GM23338 (cell line): ENCODE measurements at regions not wholly inside any gene's neighbourhood (a gene's known extent, or its start where the extent isn't known, plus 50 kb on each side); places are given as distances from the start of the nearest gene placed in this dataset.

Experiments used
- ATAC-seq: fragments of 200-7000 bp; cut with Tn5 transposase; 3 replicates; pipeline ENCODE4 v1.9.1; 2020
- DNase-seq: peaks from one replicate; pipeline ENCODE4 v3.0.0-alpha.2; 2015; ENCODE audit warnings: low spot score
- H2AFZ ChIP-seq: fragments of 200-600 bp; sonication (generic); 2 replicates; pipeline ENCODE4 v1.8.0; 2016; ENCODE audit warnings: antibody characterized with exemption, mild to moderate bottlenecking, moderate library complexity
- H3F3A ChIP-seq: fragments of 200-600 bp; sonication (generic); replicated peaks from 2 replicates; pipeline ENCODE4 v1.8.0; 2017; ENCODE audit warnings: antibody characterized with exemption, mixed run types, low read depth
- H3K27ac ChIP-seq: fragments of 200-600 bp; sonication (generic); 2 replicates; pipeline ENCODE4 v1.6.1; 2016; ENCODE audit warnings: low read depth
- H3K27me3 ChIP-seq: fragments of 200-600 bp; sonication (generic); 2 replicates; pipeline ENCODE4 v1.8.0; 2016; ENCODE audit warnings: mild to moderate bottlenecking, mixed run types, moderate library complexity; ENCODE audit not compliant: insufficient read depth
- H3K36me3 ChIP-seq: fragments of 200-600 bp; sonication (generic); 2 replicates; pipeline ENCODE4 v1.8.0; 2016; ENCODE audit warnings: mild to moderate bottlenecking; ENCODE audit not compliant: insufficient read depth
- H3K4me1 ChIP-seq: fragments of 200-600 bp; sonication (generic); 2 replicates; pipeline ENCODE4 v1.8.0; 2016; ENCODE audit warnings: mild to moderate bottlenecking, moderate library complexity; ENCODE audit not compliant: insufficient read depth
- H3K4me2 ChIP-seq: fragments of 200-600 bp; sonication (generic); 2 replicates; pipeline ENCODE4 v1.7.1; 2017; ENCODE audit warnings: mixed run types
- H3K4me3 ChIP-seq: fragments of 200-600 bp; sonication (generic); 2 replicates; pipeline ENCODE4 v1.6.1; 2016; ENCODE audit warnings: mixed run types
- H3K79me2 ChIP-seq: fragments of 200-600 bp; sonication (generic); replicated peaks from 2 replicates; pipeline ENCODE4 v1.8.0; 2017; ENCODE audit warnings: mild to moderate bottlenecking; ENCODE audit not compliant: insufficient read depth
- H3K9me2 ChIP-seq: fragments of 200-600 bp; sonication (generic); 2 replicates; pipeline ENCODE4 v1.8.0; 2017; ENCODE audit not compliant: insufficient read depth
- H4K20me1 ChIP-seq: fragments of 200-600 bp; sonication (generic); replicated peaks from 2 replicates; pipeline ENCODE4 v1.8.0; 2017; ENCODE audit warnings: mild to moderate bottlenecking; ENCODE audit not compliant: insufficient read depth
- H3K27ac Mint-ChIP-seq: 2 replicates; pipeline ENCODE4 v1.8.0; 2020; ENCODE audit warnings: inconsistent platforms, mild to moderate bottlenecking, moderate library complexity, mixed read lengths
- H3K27me3 Mint-ChIP-seq: 3 replicates; pipeline ENCODE4 v1.8.0; 2022; ENCODE audit warnings: low read depth, mild to moderate bottlenecking, moderate library complexity, mixed read lengths, inconsistent platforms; ENCODE audit not compliant: insufficient read depth, poor library complexity
- H3K36me3 Mint-ChIP-seq: 3 replicates; pipeline ENCODE4 v1.8.0; 2021; ENCODE audit warnings: low read depth, mild to moderate bottlenecking, inconsistent platforms, moderate library complexity, mixed read lengths
- H3K4me1 Mint-ChIP-seq: 3 replicates; pipeline ENCODE4 v1.8.0; 2020; ENCODE audit warnings: mild to moderate bottlenecking, inconsistent platforms, mixed read lengths
- H3K4me3 Mint-ChIP-seq: 3 replicates; pipeline ENCODE4 v1.8.0; 2021; ENCODE audit warnings: moderate library complexity, mild to moderate bottlenecking, inconsistent platforms, mixed read lengths
- H3K9me3 Mint-ChIP-seq: 3 replicates; pipeline ENCODE4 v1.8.0; 2020; ENCODE audit warnings: moderate library complexity, mild to moderate bottlenecking, inconsistent platforms, mixed read lengths
- CREB1 ChIP-seq: fragments of 250-450 bp; sonication (Bioruptor Pico); IDR thresholded peaks from 2 replicates; pipeline ENCODE4 v1.5.0; 2020; ENCODE audit warnings: low read depth, mild to moderate bottlenecking, moderate library complexity
- CTCF ChIP-seq, 2 experiments: fragments of 200-600 bp in 1 of 2; sonication (generic) in 1 of 2; conservative IDR thresholded peaks; 2 replicates each; pipeline versions ENCODE4 v1.5.1 to v1.6.1; 2016 to 2017; ENCODE audit warnings: antibody characterized with exemption in 2 of 2, low read depth in 2 of 2, mild to moderate bottlenecking in 2 of 2, moderate library complexity in 1 of 2
- ETS1 ChIP-seq: IDR thresholded peaks from 2 replicates; pipeline ENCODE4 v1.6.1; 2016; ENCODE audit warnings: antibody characterized with exemption
- EZH2 ChIP-seq: fragments of 200-600 bp; sonication (generic); IDR thresholded peaks from one replicate; pipeline ENCODE4 v1.8.0; 2017; ENCODE audit warnings: antibody characterized with exemption, mild to moderate bottlenecking, low read depth; ENCODE audit not compliant: unreplicated experiment
- EZH2phosphoT487 ChIP-seq: fragments of 200-600 bp; sonication (generic); IDR thresholded peaks from one replicate; pipeline ENCODE4 v1.8.1; 2018; ENCODE audit warnings: antibody characterized with exemption; ENCODE audit not compliant: unreplicated experiment
- JUNB ChIP-seq: IDR thresholded peaks from one replicate; pipeline ENCODE4 v1.6.1; 2016; ENCODE audit warnings: antibody characterized with exemption; ENCODE audit not compliant: unreplicated experiment
- NANOG ChIP-seq: IDR thresholded peaks from 2 replicates; pipeline ENCODE4 v1.6.1; 2016; ENCODE audit warnings: antibody characterized with exemption, borderline replicate concordance
- POLR2AphosphoS5 ChIP-seq: IDR thresholded peaks from 2 replicates; pipeline ENCODE4 v1.6.1; 2016; ENCODE audit warnings: antibody characterized with exemption, low read depth
- REST ChIP-seq: IDR thresholded peaks from one replicate; pipeline ENCODE4 v1.6.1; 2018; ENCODE audit warnings: antibody characterized with exemption; ENCODE audit not compliant: unreplicated experiment
- STAT1 ChIP-seq: IDR thresholded peaks from one replicate; pipeline ENCODE4 v1.6.1; 2016; ENCODE audit warnings: antibody characterized with exemption; ENCODE audit not compliant: unreplicated experiment
- ZNF114 ChIP-seq: fragments of 250-450 bp; sonication (Bioruptor Pico); IDR thresholded peaks from 2 replicates; pipeline ENCODE4 v1.5.0; 2020; ENCODE audit warnings: mild to moderate bottlenecking, moderate library complexity
- ZNF331 ChIP-seq: fragments of 250-450 bp; sonication (Bioruptor Pico); IDR thresholded peaks from 2 replicates; pipeline ENCODE4 v1.5.0; 2020; ENCODE audit warnings: low read depth, mild to moderate bottlenecking, moderate library complexity

- Histone ChIP-seq H3K36me3 (no peaks in the 10 kb centered on the region), H3K27ac (no peak overlapping the region), H3K4me3 (no peak overlapping the region), H3K27me3 (no peaks in the 10 kb centered on the region), H3K79me2 (no peaks in the 10 kb centered on the region), H4K20me1 (no peaks in the 10 kb centered on the region), H3K9me2 (no peaks in the 10 kb centered on the region), H3K4me1 (no peaks in the 10 kb centered on the region), H3F3A (no peaks in the 10 kb centered on the region), H2AFZ (no peak overlapping the region), H3K4me2 (no peak overlapping the region)
- peaks cover 2% of the 10 kb centered on the region for H3K27me3 Mint-ChIP-seq
- TF ChIP-seq CTCF (conservative IDR thresholded peaks at IDR 0.05; ENCODE audit: low read depth in 2 of 2): no peak
- no peak for DNase-seq
- no peak overlapping the region for H3K27ac Mint-ChIP-seq
- H3K4me3 Mint-ChIP-seq: no peak overlapping the region
- no peaks in the 10 kb centered on the region; the same call in 2 of the 3 replicates for H3K9me3 Mint-ChIP-seq
- H3K36me3 Mint-ChIP-seq: no peaks in the 10 kb centered on the region
- peaks cover 6% of the 10 kb centered on the region; the same call in 2 of the 3 replicates for H3K4me1 Mint-ChIP-seq
- ATAC-seq: no peak
Observed at GRCh38 chr10:123484722-123485121, 181.4 kb upstream of the GPR26 start.

- Mint-ChIP-seq H3K27ac (no peak overlapping the region), H3K4me3 (no peak overlapping the region), H3K9me3 (no peaks in the 10 kb centered on the region; the same call in 2 of the 3 replicates), H3K36me3 (no peaks in the 10 kb centered on the region), H3K4me1 (peaks cover 6% of the 10 kb centered on the region; the same call in 2 of the 3 replicates), H3K27me3 (peaks cover 2% of the 10 kb centered on the region)
- Histone ChIP-seq H3K27ac (no peak overlapping the region), H3K4me3 (no peak overlapping the region), H3K4me2 (no peak overlapping the region), H2AFZ (no peak overlapping the region), H4K20me1 (no peaks in the 10 kb centered on the region), H3K27me3 (no peaks in the 10 kb centered on the region), H3F3A (no peaks in the 10 kb centered on the region), H3K9me2 (no peaks in the 10 kb centered on the region), H3K36me3 (no peaks in the 10 kb centered on the region), H3K4me1 (no peaks in the 10 kb centered on the region), H3K79me2 (no peaks in the 10 kb centered on the region)
- no peak for ATAC-seq
- no peak for DNase-seq
- TF ChIP-seq ETS1: no peak
- TF ChIP-seq ZNF114 (CRISPR knock-in tag): no peak
- no peak for TF ChIP-seq NANOG
- no peak for TF ChIP-seq ZNF331 (CRISPR knock-in tag)
- TF ChIP-seq EZH2: no peak
- no peak for TF ChIP-seq JUNB
- no peak for TF ChIP-seq EZH2phosphoT487
- TF ChIP-seq CREB1: no peak
- no peak for TF ChIP-seq CTCF (conservative IDR thresholded peaks at IDR 0.05; ENCODE audit: low read depth in 2 of 2)
- TF ChIP-seq POLR2AphosphoS5: no peak
- no peak for TF ChIP-seq STAT1
- no peak for TF ChIP-seq REST
Observed at GRCh38 chr10:123485341-123485960, 180.7 kb upstream of the GPR26 start.
